ENCODE measurements at regions not wholly inside any gene's neighbourhood (a gene's known extent, or its start where the extent isn't known, plus 50 kb on each side); places are given as distances from the start of the nearest gene placed in this dataset.

- Histone ChIP-seq H2BK5ac (ENCODE audit: insufficient read length, low read length) (no peak overlapping the region), H2BK120ac (ENCODE audit: low read depth, low read length, poor library complexity, severe bottlenecking) (no peak overlapping the region), H3K23ac (ENCODE audit: insufficient read length, low read depth, low read length) (no peak overlapping the region), H3K14ac (ENCODE audit: insufficient read depth, low read length) (no peak overlapping the region), H3K56ac (ENCODE audit: insufficient read length, low read depth, low read length) (no peak overlapping the region), H4K8ac (replicated peaks; ENCODE audit: insufficient read length, low read depth, low read length) (no peak overlapping the region), H4K91ac (ENCODE audit: insufficient read length, low read depth, low read length) (no peak overlapping the region), H3K79me2 (ENCODE audit: insufficient read depth, low read length) (no peaks in the 10 kb centered on the region), H3K9me3 (ENCODE audit: control insufficient read depth, low read depth, low read length) (no peaks in the 10 kb centered on the region), H2BK20ac (ENCODE audit: low read depth, low read length, poor library complexity, severe bottlenecking) (no peak overlapping the region), H2AK5ac (ENCODE audit: insufficient read length, low read length) (no peak overlapping the region), H3K23me2 (ENCODE audit: insufficient read length, low read depth, low read length, poor library complexity, severe bottlenecking) (no peaks in the 10 kb centered on the region), H3K9ac (ENCODE audit: extremely low read depth, insufficient read length, low read length) (no peak overlapping the region), H3K4me1 (ENCODE audit: insufficient read depth, low read length) (no peaks in the 10 kb centered on the region), H2BK12ac (ENCODE audit: insufficient read length, low read depth, low read length) (no peak overlapping the region), H3K18ac (ENCODE audit: insufficient read length, low read depth, low read length) (no peak overlapping the region), H3K27me3 (ENCODE audit: insufficient read depth, low read length) (no peaks in the 10 kb centered on the region), H3K27ac (ENCODE audit: insufficient read length, low read depth, low read length) (no peak overlapping the region), H4K5ac (ENCODE audit: insufficient read length, low read depth, low read length) (no peak overlapping the region), H3T11ph (ENCODE audit: low read length) (no peak overlapping the region), H2AFZ (ENCODE audit: low read length) (no peak overlapping the region), H4K20me1 (ENCODE audit: control insufficient read depth, insufficient read depth, insufficient read length) (no peaks in the 10 kb centered on the region), H3K4ac (ENCODE audit: low read depth, low read length) (no peak overlapping the region), H3K4me2 (ENCODE audit: insufficient read depth, insufficient read length, low read length) (no peak overlapping the region), H2BK15ac (ENCODE audit: low read depth, low read length) (no peak overlapping the region), H3K79me1 (ENCODE audit: insufficient read depth, low read depth, low read length, poor library complexity, severe bottlenecking) (no peaks in the 10 kb centered on the region)
- Mint-ChIP-seq H3K36me3 (ENCODE audit: insufficient read depth in 1 of 3, low read depth in 3 of 3) (peaks cover 0 to 7% (median 0%) of the 10 kb centered on the region in 3 experiments; a peak in 1 of 7 replicates), H3K27ac (no peak overlapping the region), H3K27me3 (ENCODE audit: low read depth) (peaks cover 13% of the 10 kb centered on the region), H3K4me1 (peaks cover 0 to 9% of the 10 kb centered on the region in 2 experiments; a peak in 2 of 4 replicates), H3K9me3 (peaks cover 7 to 8% of the 10 kb centered on the region in 2 experiments; a peak in 4 of 5 replicates), H3K4me3 (no peak overlapping the region)
- no peak for TF ChIP-seq CTCF (conservative IDR thresholded peaks at IDR 0.05)
- no CpG with 5 or more reads among the region's 7 CpGs for WGBS (ENCODE audit: extremely low coverage, insufficient read length, low lambda C conversion rate)
- DNase-seq = no peak
Observed at GRCh38 chr22:27284324-27284723, 517.2 kb downstream of the MN1 start.
